MCF 10A (cell line): ENCODE measurements at regions not wholly inside any gene's neighbourhood (a gene's known extent, or its start where the extent isn't known, plus 50 kb on each side); places are given as distances from the start of the nearest gene placed in this dataset.

ENCODE experiments used
- BruUV-seq: library from RNA; stranded (reverse); fragments of 400-500 nt; replicated peaks from 2 replicates; lab custom pipeline; 2021; lab: Mats Ljungman, UMichigan
- CTCF ChIA-PET: fragments of 300-600 bp; sonication (Branson Sonifier 250); formaldehyde crosslinking; extraction: SDS; loops from one replicate; lab custom pipeline; 2021; ENCODE audit warnings: antibody characterized with exemption, inconsistent platforms; lab: Yijun Ruan, JAX
- POLR2A ChIA-PET: fragments of 300-600, 350-650 bp; sonication (Branson Sonifier 250); formaldehyde crosslinking; extraction: SDS; loops from one replicate; lab custom pipeline; 2020; ENCODE audit warnings: antibody characterized with exemption, inconsistent platforms; lab: Yijun Ruan, JAX
- DNase-seq: peaks from one replicate; pipeline ENCODE4 v3.0.0-alpha.2; 2018; ENCODE audit not compliant: unreplicated experiment
- H3K27ac Mint-ChIP-seq: one replicate; pipeline ENCODE4 v1.8.0; 2022; ENCODE audit warnings: mild to moderate bottlenecking, low read depth, mixed read lengths; ENCODE audit not compliant: unreplicated experiment
- H3K27me3 Mint-ChIP-seq: one replicate; pipeline ENCODE4 v1.8.0; 2022; ENCODE audit warnings: mixed read lengths; ENCODE audit not compliant: insufficient read depth, unreplicated experiment
- H3K36me3 Mint-ChIP-seq: one replicate; pipeline ENCODE4 v1.8.0; 2022; ENCODE audit warnings: mild to moderate bottlenecking, moderate library complexity, mixed read lengths; ENCODE audit not compliant: insufficient read depth, unreplicated experiment
- H3K4me1 Mint-ChIP-seq: one replicate; pipeline ENCODE4 v1.8.0; 2022; ENCODE audit warnings: mixed read lengths; ENCODE audit not compliant: insufficient read depth, unreplicated experiment
- H3K4me3 Mint-ChIP-seq: one replicate; pipeline ENCODE4 v1.8.0; 2022; ENCODE audit warnings: mild to moderate bottlenecking, moderate library complexity, mixed read lengths; ENCODE audit not compliant: unreplicated experiment
- H3K9me3 Mint-ChIP-seq: one replicate; pipeline ENCODE4 v1.8.0; 2022; ENCODE audit warnings: mixed read lengths; ENCODE audit not compliant: unreplicated experiment
- CTCF ChIP-seq: fragments of 200-600 bp; IDR thresholded peaks from one replicate; pipeline ENCODE4 v1.8.0; 2022; ENCODE audit warnings: antibody characterized with exemption, mild to moderate bottlenecking; ENCODE audit not compliant: unreplicated experiment
- intact Hi-C: fragments of 100-400 bp; cut with micrococcal nuclease; formaldehyde crosslinking; loops from 2 replicates; pipeline ENCODE4 v1.14.1; 2022

- no peak for TF ChIP-seq CTCF
- intact Hi-C loops = no loop called here
- H3K27ac Mint-ChIP-seq = no peak overlapping the region
- H3K27me3 Mint-ChIP-seq = no peaks in the 10 kb centered on the region
- peaks cover 6% of the 10 kb centered on the region for H3K4me1 Mint-ChIP-seq
- H3K36me3 Mint-ChIP-seq = no peaks in the 10 kb centered on the region
- DNase-seq = no peak
- ChIA-PET POLR2A (interaction anchor here (0.6 to 1.3 kb wide), 4 partner anchors 11 to 730 kb away, joined by 3 read pairs; no protein-coding TSS in a partner anchor), CTCF (interaction anchor here (0.6 to 1.3 kb wide), 4 partner anchors 11 to 787 kb away, joined by 3 to 6 read pairs (median 4); no protein-coding TSS in a partner anchor)
- BruUV-seq = no TSS peak
- no peak overlapping the region for H3K4me3 Mint-ChIP-seq
- no peaks in the 10 kb centered on the region for H3K9me3 Mint-ChIP-seq
These were observed 828.9 kb upstream of the ZNF608 start for GRCh38 chr5:125575171-125575890.

GRCh38 chr5:125575891-125576505 is 829.6 kb upstream of the ZNF608 start:
- TF ChIP-seq CTCF = no peak
- no peak for DNase-seq
- intact Hi-C loops = no loop called here
- Mint-ChIP-seq H3K9me3 (no peaks in the 10 kb centered on the region), H3K4me1 (peaks cover 6% of the 10 kb centered on the region), H3K27ac (no peak overlapping the region), H3K4me3 (no peak overlapping the region), H3K27me3 (no peaks in the 10 kb centered on the region), H3K36me3 (no peaks in the 10 kb centered on the region)
- ChIA-PET CTCF (interaction anchor here (0.6 to 1.3 kb wide), 4 partner anchors 11 to 788 kb away, joined by 3 to 6 read pairs (median 4); no protein-coding TSS in a partner anchor), POLR2A (interaction anchor here (0.6 to 1.3 kb wide), 5 partner anchors 10 to 730 kb away, joined by 3 read pairs; no protein-coding TSS in a partner anchor)
- no TSS peak for BruUV-seq

GRCh38 chr5:125576822-125577221 is 830.4 kb upstream of the ZNF608 start:
- TF ChIP-seq CTCF = no peak
- Mint-ChIP-seq H3K27ac (no peak overlapping the region), H3K27me3 (no peaks in the 10 kb centered on the region), H3K9me3 (no peaks in the 10 kb centered on the region), H3K36me3 (no peaks in the 10 kb centered on the region), H3K4me1 (peaks cover 13% of the 10 kb centered on the region), H3K4me3 (no peak overlapping the region)
- DNase-seq = no peak
- ChIA-PET POLR2A (interaction anchor here (0.8 kb wide), 1 partner anchor 17 kb away, joined by 4 read pairs; no protein-coding TSS in a partner anchor), CTCF (interaction anchor here (0.6 to 0.7 kb wide), 2 partner anchors 20 to 599 kb away, joined by 3 read pairs; no protein-coding TSS in a partner anchor)
- BruUV-seq = no TSS peak
- intact Hi-C loops = no loop called here

GRCh38 chr5:125578551-125578950 is 832.1 kb upstream of the ZNF608 start:
- CTCF ChIA-PET = no interaction called here
- Mint-ChIP-seq H3K36me3 (no peaks in the 10 kb centered on the region), H3K27me3 (no peaks in the 10 kb centered on the region), H3K27ac (no peak overlapping the region), H3K4me1 (peaks cover 20% of the 10 kb centered on the region), H3K4me3 (no peak overlapping the region), H3K9me3 (no peaks in the 10 kb centered on the region)
- intact Hi-C loops = no loop called here
- no peak for TF ChIP-seq CTCF
- DNase-seq = no peak
- no TSS peak for BruUV-seq
- POLR2A ChIA-PET = interaction anchor here (0.7 to 2.0 kb wide), 2 partner anchors 12 to 93 kb away, joined by 3 to 7 read pairs; no protein-coding TSS in a partner anchor
